AG09309 (cell line): ENCODE measurements at regions not wholly inside any gene's neighbourhood (a gene's known extent, or its start where the extent isn't known, plus 50 kb on each side); places are given as distances from the start of the nearest gene placed in this dataset.

Experiments used
- DNase-seq: peaks from one replicate; pipeline ENCODE4 v3.0.0-alpha.2; 2010; ENCODE audit warnings: low read depth
- H3K4me3 ChIP-seq: 2 replicates; pipeline ENCODE4 v1.5.1; 2011; ENCODE audit warnings: mild to moderate bottlenecking, low read depth, low read length, moderate library complexity; ENCODE audit not compliant: control insufficient read depth
- TF ChIP-seq, protein P1 (sequence below): IDR thresholded peaks from 2 replicates; pipeline ENCODE4 v1.5.1; 2011; ENCODE audit warnings: mild to moderate bottlenecking, low read depth, low read length, inconsistent platforms; ENCODE audit not compliant: insufficient read depth, control insufficient read depth; ENCODE audit errors: missing control alignments

DNA sequence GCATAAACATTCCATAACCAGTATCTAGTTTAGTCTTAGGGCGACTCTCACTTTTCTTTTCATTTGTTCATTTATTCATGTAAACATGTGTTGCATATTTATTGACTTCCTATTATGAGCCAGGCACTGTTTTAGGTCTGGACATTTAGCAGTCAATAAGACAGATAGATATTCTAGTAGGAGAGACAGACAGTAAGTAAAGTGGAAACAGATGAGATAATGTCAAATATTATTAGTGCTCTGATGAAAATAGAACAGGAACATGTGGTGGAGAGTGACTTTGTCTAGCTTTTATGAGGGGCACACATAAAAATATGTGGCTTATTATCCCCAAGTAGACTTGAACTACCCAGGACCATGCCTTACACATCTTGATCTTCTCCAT lies 193.0 kb downstream of the NDFIP2 start:
- no peak for DNase-seq
- TF ChIP-seq, protein P1, sequence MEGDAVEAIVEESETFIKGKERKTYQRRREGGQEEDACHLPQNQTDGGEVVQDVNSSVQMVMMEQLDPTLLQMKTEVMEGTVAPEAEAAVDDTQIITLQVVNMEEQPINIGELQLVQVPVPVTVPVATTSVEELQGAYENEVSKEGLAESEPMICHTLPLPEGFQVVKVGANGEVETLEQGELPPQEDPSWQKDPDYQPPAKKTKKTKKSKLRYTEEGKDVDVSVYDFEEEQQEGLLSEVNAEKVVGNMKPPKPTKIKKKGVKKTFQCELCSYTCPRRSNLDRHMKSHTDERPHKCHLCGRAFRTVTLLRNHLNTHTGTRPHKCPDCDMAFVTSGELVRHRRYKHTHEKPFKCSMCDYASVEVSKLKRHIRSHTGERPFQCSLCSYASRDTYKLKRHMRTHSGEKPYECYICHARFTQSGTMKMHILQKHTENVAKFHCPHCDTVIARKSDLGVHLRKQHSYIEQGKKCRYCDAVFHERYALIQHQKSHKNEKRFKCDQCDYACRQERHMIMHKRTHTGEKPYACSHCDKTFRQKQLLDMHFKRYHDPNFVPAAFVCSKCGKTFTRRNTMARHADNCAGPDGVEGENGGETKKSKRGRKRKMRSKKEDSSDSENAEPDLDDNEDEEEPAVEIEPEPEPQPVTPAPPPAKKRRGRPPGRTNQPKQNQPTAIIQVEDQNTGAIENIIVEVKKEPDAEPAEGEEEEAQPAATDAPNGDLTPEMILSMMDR, result no peak
- no peak overlapping the region for H3K4me3 ChIP-seq

DNA sequence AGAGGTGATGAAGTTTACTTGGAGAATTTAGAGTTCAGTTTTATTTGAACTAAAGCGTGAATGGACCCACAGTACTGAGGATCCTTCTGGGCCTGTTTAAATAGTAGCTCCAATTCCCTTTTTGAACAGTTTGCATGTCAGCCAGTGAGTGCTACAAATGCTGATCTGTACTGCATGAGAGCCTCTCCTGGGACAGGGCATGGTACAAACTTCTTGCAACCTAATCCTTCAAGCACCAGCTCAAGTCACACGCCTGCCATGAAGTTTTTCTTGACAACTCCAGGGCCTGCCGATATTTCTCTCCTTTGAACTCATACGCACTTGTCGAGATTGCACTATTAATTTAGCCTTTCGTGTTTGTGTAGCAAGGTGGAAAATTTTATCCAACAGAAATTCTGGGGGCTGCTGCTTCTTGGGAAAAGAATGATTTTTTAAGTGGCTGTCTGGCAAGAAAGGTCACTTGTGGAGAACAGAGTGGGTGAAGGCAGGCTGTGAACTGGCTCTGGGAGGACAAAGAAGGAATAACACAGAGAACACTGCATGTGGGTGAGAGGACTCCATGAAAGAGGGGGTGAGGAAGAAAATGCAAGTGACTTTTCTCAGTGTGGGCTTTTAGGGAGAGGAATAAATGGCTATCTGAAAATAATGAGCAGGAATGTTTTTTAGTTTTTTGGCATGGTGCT lies 192.5 kb downstream of the NDFIP2 start:
- DNase-seq, result no peak
- no peak overlapping the region for H3K4me3 ChIP-seq
- TF ChIP-seq, protein P1, result no peak

DNA sequence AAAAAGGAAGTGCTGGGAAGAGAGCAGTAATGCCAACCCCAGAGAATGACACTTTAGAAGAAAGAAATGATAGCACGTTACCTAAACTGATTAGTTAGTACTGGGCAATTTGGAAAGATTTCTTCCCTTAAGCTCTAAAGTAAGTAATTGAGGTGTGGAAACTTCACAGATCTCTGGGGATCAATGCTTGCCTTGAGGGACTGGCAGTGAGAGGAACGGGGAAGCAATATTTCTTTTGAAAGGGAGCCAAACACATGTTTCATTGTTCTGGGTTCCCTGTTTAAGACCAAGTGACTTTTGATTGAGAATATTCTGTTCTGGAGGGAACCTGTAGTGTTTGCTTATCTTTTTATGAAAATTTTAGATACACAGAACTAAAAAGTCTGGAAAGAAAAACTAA lies 190.5 kb downstream of the NDFIP2 start:
- TF ChIP-seq, protein P1, result no peak
- H3K4me3 ChIP-seq, result no peak overlapping the region

DNA sequence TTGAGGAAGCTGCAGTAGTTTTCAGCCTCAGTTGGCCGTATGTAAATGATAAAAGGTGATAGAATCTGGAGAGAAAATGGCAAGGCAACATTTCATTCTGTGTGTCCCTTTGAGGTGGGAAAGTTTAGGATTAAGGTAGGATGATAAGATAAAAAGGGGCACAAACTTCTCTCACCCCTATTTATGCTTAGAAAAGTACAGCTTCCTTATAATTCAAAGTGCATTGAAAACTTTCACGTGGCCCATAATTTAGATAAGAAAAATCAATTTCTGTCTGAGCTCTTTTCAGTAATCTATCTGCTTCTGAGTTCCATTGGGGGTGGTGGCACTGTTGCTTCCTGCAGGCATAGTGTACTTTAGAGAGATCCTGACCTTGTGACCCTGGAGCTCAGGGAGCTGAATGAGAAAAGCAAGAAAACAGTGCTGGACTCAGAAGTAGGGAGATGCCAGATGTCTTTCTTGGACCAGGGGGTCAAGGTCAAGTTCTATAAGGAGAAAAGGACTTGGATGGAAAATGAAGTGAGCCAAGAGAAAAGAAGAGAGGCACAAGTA lies 187.3 kb downstream of the NDFIP2 start:
- TF ChIP-seq, protein P1, result no peak
- no peak for DNase-seq
- H3K4me3 ChIP-seq, result no peak overlapping the region

More for the DNA sequence above, 190.5 kb downstream of the NDFIP2 start:
- DNase-seq, result no peak

DNA sequence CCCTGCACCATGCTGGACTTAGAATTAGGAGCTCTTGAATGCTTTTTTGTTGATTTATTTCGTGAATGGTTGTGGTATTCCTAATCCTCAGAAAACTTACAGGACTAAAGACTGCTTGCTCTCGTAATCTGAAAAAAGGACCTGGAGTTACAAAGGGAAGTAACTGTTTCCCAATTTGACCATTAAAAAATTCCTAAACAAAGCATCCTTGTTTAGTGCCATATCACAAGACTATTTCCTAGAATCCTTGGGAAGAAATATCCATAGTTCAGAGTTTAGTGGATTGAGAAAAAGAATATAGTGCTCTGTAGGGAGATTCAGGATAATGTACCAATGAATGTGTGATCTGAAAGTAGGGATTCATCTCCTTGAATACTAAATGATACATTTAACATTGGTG lies 186.8 kb downstream of the NDFIP2 start:
- DNase-seq, result no peak
- TF ChIP-seq, protein P1, result no peak
- H3K4me3 ChIP-seq, result no peak overlapping the region

DNA sequence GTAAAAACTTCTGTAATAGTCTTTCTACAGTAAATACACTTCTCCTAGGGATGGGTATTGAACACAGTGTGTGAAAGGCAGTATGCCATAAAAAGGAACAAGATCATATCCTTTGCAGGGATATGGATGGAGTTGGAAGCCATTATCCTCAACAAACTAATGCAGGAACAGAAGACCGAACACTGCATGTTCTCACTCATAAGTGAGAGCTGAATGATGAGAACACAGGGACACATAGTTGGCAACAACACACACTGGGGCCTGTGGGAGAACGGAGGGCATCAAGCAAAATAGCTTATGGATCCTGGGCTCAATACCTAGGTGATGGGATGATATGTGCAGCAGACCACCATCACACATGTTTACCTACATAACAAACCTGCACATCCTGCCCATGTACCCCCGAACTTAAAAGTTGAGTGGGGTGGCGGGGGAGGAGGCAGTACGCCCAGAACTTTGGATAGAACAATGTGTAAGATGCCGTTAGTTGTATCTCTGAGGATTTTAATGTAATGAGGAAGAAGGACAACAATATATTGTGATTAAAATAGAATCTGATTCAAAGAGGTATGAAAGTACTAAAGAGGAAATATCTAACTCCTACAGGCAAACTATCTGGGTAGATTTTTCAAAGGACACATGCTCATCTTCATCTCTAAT lies 183.2 kb downstream of the NDFIP2 start:
- DNase-seq, result no peak
- TF ChIP-seq, protein P1, result no peak
- no peak overlapping the region for H3K4me3 ChIP-seq
